AG04450 (cell line): ENCODE measurements at regions not wholly inside any gene's neighbourhood (a gene's known extent, or its start where the extent isn't known, plus 50 kb on each side); places are given as distances from the start of the nearest gene placed in this dataset.

Experiments used
- CTCF ChIA-PET: fragments of 300-600, 350-600 bp; formaldehyde crosslinking; extraction: SDS; loops from one replicate; lab custom pipeline; 2022; ENCODE audit warnings: antibody characterized with exemption, inconsistent platforms; lab: Charles Lee
- POLR2A ChIA-PET: fragments of 350-600 bp; formaldehyde crosslinking; extraction: SDS; loops from one replicate; lab custom pipeline; 2021; ENCODE audit warnings: antibody characterized with exemption, inconsistent platforms; lab: Yijun Ruan, JAX
- DNase-seq: peaks from one replicate; pipeline ENCODE4 v3.0.0-alpha.2; 2011; ENCODE audit warnings: low read depth, low spot score
- H3K27ac ChIP-seq: one replicate; pipeline ENCODE4 v1.5.1; 2012; ENCODE audit warnings: low read depth, low read length, control low read depth
- H3K27me3 ChIP-seq: one replicate; pipeline ENCODE4 v1.6.0; 2012; ENCODE audit warnings: low read length; ENCODE audit not compliant: control insufficient read depth, insufficient read depth
- H3K4me3 ChIP-seq: 2 replicates; pipeline ENCODE4 v1.5.1; 2011; ENCODE audit warnings: mild to moderate bottlenecking, low read depth, low read length, control low read depth
- H3K9me3 ChIP-seq: 2 replicates; pipeline ENCODE4 v1.5.1; 2012; ENCODE audit warnings: low read length; ENCODE audit not compliant: control insufficient read depth, insufficient read depth
- CTCF ChIP-seq: IDR thresholded peaks from 2 replicates; pipeline ENCODE4 v1.5.1; 2011; ENCODE audit warnings: low read depth, low read length, control low read depth, inconsistent platforms

- Histone ChIP-seq H3K9me3 (no peaks in the 10 kb centered on the region), H3K27ac (no peak overlapping the region), H3K27me3 (no peaks in the 10 kb centered on the region), H3K4me3 (no peak overlapping the region)
- ChIA-PET POLR2A (no interaction called here), CTCF (no interaction called here)
- no peak for TF ChIP-seq CTCF
- DNase-seq: no peak
These were observed 106.7 kb upstream of the MIS18BP1 start for GRCh38 chr14:45359746-45360145.

- H3K4me3 ChIP-seq: no peak overlapping the region
- no peaks in the 10 kb centered on the region for H3K27me3 ChIP-seq
- H3K27ac ChIP-seq: no peak overlapping the region
- POLR2A ChIA-PET: no interaction called here
- TF ChIP-seq CTCF: no peak
- H3K9me3 ChIP-seq: peaks cover 5% of the 10 kb centered on the region; the same call in 1 of the 2 replicates
- CTCF ChIA-PET: no interaction called here
- no peak for DNase-seq
These were observed 79.5 kb upstream of the MIS18BP1 start for GRCh38 chr14:45332360-45332988.

- Histone ChIP-seq H3K9me3 (no peaks in the 10 kb centered on the region), H3K4me3 (no peak overlapping the region), H3K27ac (no peak overlapping the region), H3K27me3 (no peaks in the 10 kb centered on the region)
- ChIA-PET POLR2A (no interaction called here), CTCF (no interaction called here)
- no peak for DNase-seq
- TF ChIP-seq CTCF: no peak
These were observed 55.9 kb upstream of the MIS18BP1 start for GRCh38 chr14:45308745-45309397.
